ENCODE measurements at regions not wholly inside any gene's neighbourhood (a gene's known extent, or its start where the extent isn't known, plus 50 kb on each side); places are given as distances from the start of the nearest gene placed in this dataset.

DNA sequence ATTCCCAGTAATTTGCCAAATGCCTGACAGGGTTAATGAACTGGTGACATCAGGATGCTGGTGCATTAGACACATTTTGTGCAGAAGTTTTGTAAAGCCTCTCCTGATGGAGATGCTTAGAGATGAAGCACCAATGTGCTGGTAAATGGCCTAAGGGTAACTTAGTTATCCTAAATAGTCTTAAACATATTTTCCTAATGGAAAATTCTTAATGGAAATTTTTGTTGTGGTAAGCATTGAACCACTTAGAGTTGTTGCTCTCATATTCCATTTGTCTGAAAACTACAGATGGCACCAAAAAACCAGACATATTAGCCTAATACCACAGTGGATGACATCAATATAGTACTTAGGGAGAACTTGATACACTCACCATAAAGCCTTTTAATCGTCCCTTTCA lies 154.5 kb upstream of the ANK2 start:
- DNase-seq (ENCODE audit: low read depth), result no peak

DNA sequence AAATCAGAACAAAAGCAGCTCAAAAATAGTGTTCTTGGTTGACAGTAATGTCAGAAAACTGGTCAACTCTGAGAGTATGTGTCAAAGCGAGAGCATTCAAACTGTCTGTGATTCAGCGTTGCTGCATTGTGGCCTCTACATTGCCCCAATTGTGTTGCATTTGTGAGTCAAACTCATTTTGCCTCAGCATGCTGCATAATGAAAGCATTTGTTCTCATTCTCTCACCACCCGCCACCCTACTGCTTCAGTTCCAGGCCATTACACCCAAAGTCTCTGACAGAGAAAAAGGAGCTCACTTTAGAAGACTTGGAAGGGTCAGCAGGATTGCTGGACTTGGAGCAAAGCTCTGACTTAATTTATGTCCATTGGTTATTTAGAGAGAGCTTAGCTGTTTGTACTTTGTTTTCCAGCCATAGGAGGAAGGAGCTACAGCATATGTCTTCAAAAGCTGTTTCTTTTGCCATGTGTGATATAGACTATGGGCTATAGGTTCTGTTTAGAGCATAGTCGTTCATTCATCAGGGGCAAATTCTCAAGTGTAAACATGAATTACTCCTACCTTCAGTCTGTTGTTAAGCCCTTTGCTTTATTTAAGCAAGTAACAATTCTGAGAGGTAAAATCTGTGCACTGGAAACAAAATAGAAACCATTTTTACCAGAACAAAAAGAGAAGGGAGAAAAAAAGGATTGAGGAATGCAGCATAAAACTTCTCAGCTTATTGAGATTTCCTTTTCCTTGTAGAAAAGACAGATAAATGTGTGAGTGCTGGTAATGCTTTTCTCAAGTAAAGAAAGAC lies 153.4 kb upstream of the ANK2 start:
- DNase-seq (ENCODE audit: low read depth), result no peak

DNA sequence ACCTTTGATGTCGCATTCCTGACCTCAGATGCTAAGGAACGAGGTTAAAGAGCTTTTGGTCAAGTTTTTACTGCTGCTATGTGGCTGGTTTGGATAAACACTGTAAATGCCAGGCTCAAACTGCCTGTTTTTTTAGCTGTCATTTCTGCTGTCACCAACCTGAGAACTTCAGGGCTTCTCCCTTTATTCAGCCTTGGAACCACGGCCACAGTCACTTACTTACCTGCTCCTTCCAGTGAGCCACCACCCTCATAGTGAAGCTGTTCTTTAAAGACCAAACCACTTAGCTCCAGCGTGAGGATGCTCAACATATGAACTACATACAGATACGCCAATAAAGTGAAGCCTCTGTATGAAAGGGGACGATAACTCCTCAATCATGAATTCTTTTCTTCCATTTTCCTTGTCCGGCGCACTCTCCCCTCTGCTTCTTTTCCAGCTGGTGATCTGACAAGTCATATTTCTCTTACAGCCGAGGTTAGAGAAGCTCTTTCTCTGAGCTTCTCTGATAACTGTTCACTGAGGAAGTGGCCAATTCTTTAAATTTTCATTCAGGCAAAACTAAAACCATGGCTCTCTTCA lies 152.8 kb upstream of the ANK2 start:
- no peak for DNase-seq (ENCODE audit: low read depth)

DNA sequence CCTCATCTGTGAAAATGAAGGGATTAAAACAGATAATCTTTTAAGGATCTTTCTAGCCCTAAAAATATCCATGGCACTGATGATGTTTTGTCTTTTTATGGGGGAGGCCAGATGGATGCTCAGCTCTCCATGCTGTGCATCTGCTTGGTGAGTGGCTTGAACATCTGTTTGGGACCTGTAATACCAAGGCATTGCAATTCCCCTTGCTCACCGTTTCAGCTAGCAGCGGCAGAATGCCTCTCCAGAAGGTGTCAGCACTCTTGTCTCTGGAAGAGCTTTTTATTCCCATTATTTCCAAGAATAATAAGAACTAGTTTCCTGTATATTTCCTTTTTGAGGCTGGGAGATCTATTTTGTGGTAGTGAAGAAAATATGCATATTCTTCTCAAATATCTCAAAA lies 151.9 kb upstream of the ANK2 start:
- no peak for DNase-seq (ENCODE audit: low read depth)

- DNase-seq (ENCODE audit: low read depth), result no peak
Measured at GRCh38 chr4:112898357-112899141, 150.9 kb upstream of the ANK2 start.

GRCh38 chr4:112900416-112900815 lies 149.0 kb upstream of the ANK2 start:
- DNase-seq (ENCODE audit: low read depth), result no peak

- no peak for DNase-seq (ENCODE audit: low read depth)
Measured at GRCh38 chr4:112901962-112902411, 147.5 kb upstream of the ANK2 start.

DNA sequence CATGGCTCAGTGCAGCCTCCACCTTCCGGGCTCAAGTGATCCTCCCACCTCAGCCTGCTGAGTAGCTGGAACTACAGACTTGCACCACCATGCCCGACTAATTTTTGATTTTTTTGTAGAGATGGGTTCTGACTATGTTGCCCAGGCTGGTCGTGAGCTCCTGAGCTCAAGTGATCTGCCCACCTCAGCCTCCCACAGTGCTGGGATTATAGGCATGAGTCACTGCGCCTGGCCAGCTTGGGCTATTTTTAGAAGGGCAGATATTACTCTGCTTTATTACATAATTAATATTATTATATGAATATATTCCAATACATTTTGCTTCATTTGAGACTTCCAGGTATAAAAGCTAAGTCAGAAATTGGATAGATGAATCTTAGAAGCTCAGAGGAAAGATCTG lies 143.7 kb upstream of the ANK2 start:
- DNase-seq (ENCODE audit: low read depth), result no peak

GRCh38 chr4:112908511-112908910 lies 140.9 kb upstream of the ANK2 start:
- no peak for DNase-seq (ENCODE audit: low read depth)

DNA sequence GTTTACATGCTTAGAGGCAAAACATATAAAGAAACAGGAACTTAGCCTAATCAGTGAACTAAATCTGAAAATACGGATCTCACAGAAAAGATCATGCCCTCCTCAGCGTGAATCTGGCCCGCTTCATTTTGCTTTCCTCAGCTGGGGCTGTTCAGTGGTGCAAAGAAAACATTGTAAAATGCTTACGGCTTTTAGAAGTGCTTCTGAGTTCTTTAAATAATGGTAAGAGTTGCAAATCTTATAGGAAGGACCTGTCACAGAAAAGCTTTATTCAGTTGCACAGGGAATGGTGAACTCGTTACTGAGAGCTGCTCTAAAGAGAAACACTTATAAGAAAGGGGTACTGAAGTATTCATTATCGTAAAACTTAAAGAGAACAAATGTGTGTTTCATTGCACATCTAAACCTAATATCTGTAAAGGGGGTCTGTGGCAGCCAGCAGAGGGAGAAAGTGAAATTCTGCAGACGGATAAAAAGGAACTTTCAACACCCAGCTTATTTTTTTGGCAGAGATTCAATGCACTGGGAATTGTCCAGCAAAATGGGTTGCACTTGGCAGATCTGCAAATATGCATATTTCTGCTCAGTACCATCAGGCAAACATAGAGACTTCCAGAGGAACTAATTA lies 139.2 kb upstream of the ANK2 start:
- no peak for DNase-seq (ENCODE audit: low read depth)

GRCh38 chr4:112916868-112917267 lies 132.6 kb upstream of the ANK2 start:
- DNase-seq (ENCODE audit: low read depth), result no peak

- no peak for DNase-seq (ENCODE audit: low read depth)
Measured at GRCh38 chr4:112923516-112923915, 125.9 kb upstream of the ANK2 start.

- no peak for DNase-seq (ENCODE audit: low read depth)
Measured at GRCh38 chr4:112926819-112927218, 122.6 kb upstream of the ANK2 start.

DNA sequence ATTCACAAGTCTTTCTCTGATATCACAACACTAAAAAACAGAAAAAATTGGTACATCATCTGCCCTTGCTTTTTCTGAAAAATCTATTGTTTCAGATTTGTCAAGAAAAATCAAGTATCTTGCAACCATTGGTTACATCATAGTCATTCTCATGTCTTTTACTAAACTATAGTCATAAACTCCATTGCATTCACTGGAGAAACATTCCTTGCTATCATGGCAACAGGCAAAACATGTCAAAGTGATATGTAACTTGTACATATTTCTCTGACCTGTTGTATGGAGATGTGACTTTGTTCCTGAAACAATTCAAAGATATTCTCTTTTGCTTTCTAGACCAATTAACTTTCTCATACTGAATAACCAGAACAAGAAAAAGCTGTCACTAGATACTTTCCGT lies 121.9 kb upstream of the ANK2 start:
- no peak for DNase-seq (ENCODE audit: low read depth)

GRCh38 chr4:112931001-112931400 lies 118.5 kb upstream of the ANK2 start:
- DNase-seq (ENCODE audit: low read depth), result no peak

GRCh38 chr4:112933790-112934189 lies 115.7 kb upstream of the ANK2 start:
- no peak for DNase-seq (ENCODE audit: low read depth)

- no peak for DNase-seq (ENCODE audit: low read depth)
Measured at GRCh38 chr4:112938461-112939058, 110.9 kb upstream of the ANK2 start.

DNA sequence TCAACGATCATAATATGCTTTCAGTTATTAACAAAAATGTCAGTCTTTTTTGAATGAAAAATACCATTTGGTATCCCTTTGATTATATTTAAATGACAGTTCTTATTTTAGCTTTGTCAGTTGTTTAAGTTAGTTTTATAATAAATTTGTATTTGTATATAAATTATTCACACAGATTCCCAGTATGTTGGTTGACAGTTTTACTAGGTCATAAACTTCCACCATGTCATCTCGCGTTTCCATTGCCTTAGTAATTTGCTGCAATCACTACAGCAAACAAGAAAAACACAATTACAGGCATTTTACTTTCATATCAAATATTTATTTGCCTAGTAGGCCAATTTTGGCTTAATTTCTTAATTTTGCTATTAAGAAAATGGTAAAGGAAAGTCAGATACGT lies 109.6 kb upstream of the ANK2 start:
- DNase-seq (ENCODE audit: low read depth), result no peak

- DNase-seq (ENCODE audit: low read depth), result no peak
Measured at GRCh38 chr4:112940336-112940735, 109.1 kb upstream of the ANK2 start.

DNA sequence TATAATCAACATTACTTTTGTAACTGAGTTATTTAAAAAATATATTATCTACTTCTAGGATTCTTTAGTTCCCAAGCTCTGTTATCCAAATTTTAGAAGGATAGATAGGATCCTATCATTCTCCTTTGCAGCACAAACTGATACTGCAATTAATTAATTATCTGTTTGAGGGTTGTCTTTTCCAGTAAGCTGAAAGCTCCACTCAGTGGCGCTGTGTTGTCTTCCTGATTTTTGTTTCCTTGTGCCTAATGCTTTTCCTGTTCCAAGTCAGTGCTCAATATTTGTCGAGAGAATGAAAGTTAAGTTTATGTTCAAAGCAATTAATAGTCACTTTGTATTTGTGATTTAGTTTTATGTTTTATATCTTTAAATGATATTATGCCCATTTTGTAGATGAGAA lies 107.4 kb upstream of the ANK2 start:
- no peak for DNase-seq (ENCODE audit: low read depth)

GRCh38 chr4:112942997-112943396 lies 106.5 kb upstream of the ANK2 start:
- no peak for DNase-seq (ENCODE audit: low read depth)

DNA sequence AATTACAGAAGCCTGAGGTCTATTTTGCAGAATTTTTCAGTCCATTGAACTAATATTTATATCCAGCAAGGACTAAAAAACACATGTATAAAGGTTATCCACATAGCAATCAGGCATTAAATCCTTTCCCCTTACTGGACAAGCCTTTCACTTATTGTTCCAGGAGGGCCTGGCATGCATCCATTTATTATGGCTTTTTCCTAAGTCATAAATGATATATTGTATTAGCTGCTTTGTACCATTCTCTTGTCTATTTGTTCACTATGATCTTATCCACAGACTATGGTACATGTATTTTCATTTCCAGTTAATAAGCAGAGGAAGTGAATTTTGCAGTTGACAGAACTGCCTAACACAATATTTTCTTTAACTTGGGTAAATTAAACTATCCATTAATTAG lies 105.4 kb upstream of the ANK2 start:
- DNase-seq (ENCODE audit: low read depth), result no peak

Measured in activated T-cell treated with anti-CD3 and anti-CD28 coated beads for 24 hours (primary cell).